GM12872 (cell line): ENCODE measurements at regions not wholly inside any gene's neighbourhood (a gene's known extent, or its start where the extent isn't known, plus 50 kb on each side); places are given as distances from the start of the nearest gene placed in this dataset.

Experiments used
- CTCF ChIP-seq: IDR thresholded peaks from 3 replicates; pipeline ENCODE4 v1.5.1; 2011; ENCODE audit warnings: low read depth, mild to moderate bottlenecking, low read length, moderate library complexity; ENCODE audit not compliant: insufficient read depth

DNA sequence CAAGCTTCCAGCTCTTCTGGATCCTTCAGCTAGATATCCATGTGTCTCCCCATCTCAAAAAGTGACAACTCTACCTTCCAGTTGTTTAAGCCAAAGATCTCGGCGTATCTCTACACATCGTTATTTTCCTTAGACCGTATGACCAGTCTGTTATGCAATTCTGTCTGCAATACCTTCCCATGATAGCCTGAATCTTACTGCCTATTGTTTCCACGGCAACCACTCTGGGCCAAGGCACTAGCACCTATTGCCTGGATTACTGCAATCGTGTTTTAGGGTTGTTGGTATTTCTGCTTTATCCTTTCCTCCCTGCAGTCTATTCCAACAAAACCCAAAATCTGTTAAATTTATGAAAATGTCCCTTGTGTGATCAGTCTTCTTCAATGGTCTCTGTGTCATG is 448.4 kb downstream of the MTRR start:
- TF ChIP-seq CTCF: no peak

DNA sequence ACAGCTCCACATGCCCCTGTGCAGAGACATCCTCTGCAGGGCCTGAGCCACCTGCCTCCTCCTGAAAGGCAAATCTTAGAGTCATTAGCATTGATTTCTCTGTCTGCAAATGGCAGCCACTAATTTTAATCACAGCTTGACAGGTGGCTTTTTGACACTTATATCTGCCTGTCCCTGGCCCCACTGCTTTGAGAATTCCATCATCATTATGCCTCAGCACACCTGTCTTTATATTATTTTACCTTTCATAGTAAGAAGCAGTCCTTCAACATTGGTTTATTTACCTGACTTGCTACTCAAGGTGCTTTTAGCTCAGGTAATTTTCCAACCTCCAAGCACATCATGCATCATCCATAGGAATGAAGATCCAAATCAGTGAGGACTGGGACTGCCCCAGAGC is 451.3 kb downstream of the MTRR start:
- TF ChIP-seq CTCF: no peak

- TF ChIP-seq CTCF: no peak
These were observed 452.3 kb downstream of the MTRR start for GRCh38 chr5:8321272-8321671.

DNA sequence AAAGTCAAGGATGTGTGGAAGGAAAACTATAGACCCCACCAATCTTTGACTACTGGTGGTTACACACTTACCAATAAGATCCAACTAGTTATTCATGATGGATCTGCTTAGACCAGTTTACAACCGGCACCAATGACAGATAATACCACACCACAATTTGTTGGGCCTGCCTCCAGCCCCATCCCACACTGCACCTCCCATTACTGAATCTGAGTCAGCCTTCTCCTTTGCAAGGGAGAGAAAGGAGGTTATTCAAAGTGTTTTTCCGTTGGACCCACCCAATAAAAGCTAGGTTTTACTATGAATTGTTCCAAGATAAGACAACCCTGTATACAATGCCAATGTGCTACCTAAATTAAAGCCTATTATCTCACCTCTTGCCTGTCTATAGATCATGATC is 453.5 kb downstream of the MTRR start:
- no peak for TF ChIP-seq CTCF

- TF ChIP-seq CTCF: no peak
These were observed 458.1 kb downstream of the MTRR start for GRCh38 chr5:8327016-8327415.

- no peak for TF ChIP-seq CTCF
These were observed 460.8 kb downstream of the MTRR start for GRCh38 chr5:8329773-8330172.

DNA sequence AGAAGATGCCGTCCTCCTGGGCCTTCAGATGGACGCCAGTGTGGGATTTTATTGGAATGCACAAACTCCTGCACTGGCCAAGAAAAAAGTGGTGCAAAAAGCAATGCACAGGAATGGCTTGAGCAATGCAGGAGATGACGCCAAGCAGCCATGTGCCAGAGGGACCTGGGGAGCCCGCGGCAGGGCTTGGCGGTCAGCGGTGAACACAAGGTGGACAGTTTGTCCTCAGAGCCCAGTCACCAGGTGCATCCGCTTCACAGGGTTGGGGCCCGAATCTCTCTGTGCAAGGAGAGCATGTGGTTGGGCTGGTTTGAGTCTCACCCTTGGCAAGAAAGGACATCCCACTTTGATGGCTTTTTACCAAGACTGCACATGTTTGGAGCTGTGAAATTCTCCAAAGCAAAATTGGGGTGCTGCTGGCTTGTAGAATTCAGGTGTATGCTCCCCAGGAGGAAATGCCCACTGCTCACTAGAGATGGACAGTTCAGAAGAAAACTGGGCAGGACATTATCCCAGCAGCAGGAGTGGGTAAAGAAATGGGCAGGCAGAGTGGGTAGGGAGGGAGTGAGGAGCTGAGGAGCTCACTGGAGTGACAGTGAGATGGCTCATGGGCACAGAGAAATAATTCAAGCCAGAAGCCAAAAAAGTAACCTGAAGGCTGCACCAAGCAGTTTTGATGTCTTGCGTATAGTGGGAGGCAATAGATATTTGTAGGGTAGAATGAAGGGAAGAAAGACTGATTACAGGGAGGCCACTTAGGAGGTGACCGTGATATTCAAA is 463.9 kb downstream of the MTRR start:
- no peak for TF ChIP-seq CTCF

GRCh38 chr5:8333485-8333884 is 464.5 kb downstream of the MTRR start:
- TF ChIP-seq CTCF: no peak
